ENCODE measurements at regions not wholly inside any gene's neighbourhood (a gene's known extent, or its start where the extent isn't known, plus 50 kb on each side); places are given as distances from the start of the nearest gene placed in this dataset.

GRCh38 chr3:117407317-117407716, 697.7 kb downstream of the TUSC7 start:
- Histone ChIP-seq H3K27me3 (ENCODE audit: control insufficient read depth in 2 of 2, insufficient read depth in 1 of 2, low read length in 1 of 2) (no peaks in the 10 kb centered on the region), H3K4me1 (ENCODE audit: control insufficient read depth in 2 of 2, insufficient read depth in 2 of 2, low read length in 2 of 2) (no peaks in the 10 kb centered on the region), H3K27ac (ENCODE audit: low read depth in 1 of 2, low read length in 1 of 2) (no peak overlapping the region), H3K4me3 (ENCODE audit: low read length in 2 of 2) (no peak overlapping the region), H3K36me3 (ENCODE audit: control insufficient read depth in 2 of 2, insufficient read depth in 2 of 2, low read length in 1 of 2) (no peaks in the 10 kb centered on the region), H3K9me3 (ENCODE audit: control insufficient read depth in 2 of 2, insufficient read depth in 1 of 2, low read length in 1 of 2) (no peaks in the 10 kb centered on the region)
- DNase-seq (ENCODE audit: low read depth in 6 of 9, low spot score in 9 of 9): no peak

GRCh38 chr3:117408811-117409210, 699.2 kb downstream of the TUSC7 start:
- Histone ChIP-seq H3K27ac (ENCODE audit: low read depth in 1 of 2, low read length in 1 of 2) (no peak overlapping the region), H3K4me3 (ENCODE audit: low read length in 2 of 2) (no peak overlapping the region), H3K27me3 (ENCODE audit: control insufficient read depth in 2 of 2, insufficient read depth in 1 of 2, low read length in 1 of 2) (no peaks in the 10 kb centered on the region), H3K9me3 (ENCODE audit: control insufficient read depth in 2 of 2, insufficient read depth in 1 of 2, low read length in 1 of 2) (no peaks in the 10 kb centered on the region), H3K36me3 (ENCODE audit: control insufficient read depth in 2 of 2, insufficient read depth in 2 of 2, low read length in 1 of 2) (no peaks in the 10 kb centered on the region), H3K4me1 (ENCODE audit: control insufficient read depth in 2 of 2, insufficient read depth in 2 of 2, low read length in 2 of 2) (no peaks in the 10 kb centered on the region)
- DNase-seq (ENCODE audit: low read depth in 6 of 9, low spot score in 9 of 9): no peak

- WGBS: 61% methylated on average over 1 of the region's 1 CpG
- no peak overlapping the region for H3K4me3 ChIP-seq (ENCODE audit: low read length in 2 of 2)
Measured at GRCh38 chr3:117409256-117409655, 699.7 kb downstream of the TUSC7 start.

GRCh38 chr3:117409701-117410459, 700.3 kb downstream of the TUSC7 start:
- Histone ChIP-seq H3K9me3 (ENCODE audit: control insufficient read depth in 2 of 2, insufficient read depth in 1 of 2, low read length in 1 of 2) (no peaks in the 10 kb centered on the region), H3K4me3 (ENCODE audit: low read length in 2 of 2) (no peak overlapping the region)
- 95% methylated on average over 3 of the region's 3 CpGs for WGBS

More at GRCh38 chr3:117409256-117409655, 699.7 kb downstream of the TUSC7 start:
- Histone ChIP-seq H3K27ac (ENCODE audit: low read depth in 1 of 2, low read length in 1 of 2) (no peak overlapping the region), H3K27me3 (ENCODE audit: control insufficient read depth in 2 of 2, insufficient read depth in 1 of 2, low read length in 1 of 2) (no peaks in the 10 kb centered on the region), H3K4me1 (ENCODE audit: control insufficient read depth in 2 of 2, insufficient read depth in 2 of 2, low read length in 2 of 2) (no peaks in the 10 kb centered on the region), H3K36me3 (ENCODE audit: control insufficient read depth in 2 of 2, insufficient read depth in 2 of 2, low read length in 1 of 2) (no peaks in the 10 kb centered on the region), H3K9me3 (ENCODE audit: control insufficient read depth in 2 of 2, insufficient read depth in 1 of 2, low read length in 1 of 2) (no peaks in the 10 kb centered on the region)
- DNase-seq (ENCODE audit: low read depth in 6 of 9, low spot score in 9 of 9): no peak

GRCh38 chr3:117411971-117412370, 702.4 kb downstream of the TUSC7 start:
- H3K4me1 ChIP-seq (ENCODE audit: control insufficient read depth in 2 of 2, insufficient read depth in 2 of 2, low read length in 2 of 2): no peaks in the 10 kb centered on the region
- no peaks in the 10 kb centered on the region for H3K36me3 ChIP-seq (ENCODE audit: control insufficient read depth in 2 of 2, insufficient read depth in 2 of 2, low read length in 1 of 2)
- H3K27ac ChIP-seq (ENCODE audit: low read depth in 1 of 2, low read length in 1 of 2): no peak overlapping the region
- 7% methylated on average over 4 of the region's 4 CpGs for WGBS
- H3K27me3 ChIP-seq (ENCODE audit: control insufficient read depth in 2 of 2, insufficient read depth in 1 of 2, low read length in 1 of 2): no peaks in the 10 kb centered on the region
- no peak for DNase-seq (ENCODE audit: low read depth in 6 of 9, low spot score in 9 of 9)
- no peak overlapping the region for H3K4me3 ChIP-seq (ENCODE audit: low read length in 2 of 2)
- no peaks in the 10 kb centered on the region for H3K9me3 ChIP-seq (ENCODE audit: control insufficient read depth in 2 of 2, insufficient read depth in 1 of 2, low read length in 1 of 2)

More at GRCh38 chr3:117409701-117410459, 700.3 kb downstream of the TUSC7 start:
- H3K27me3 ChIP-seq (ENCODE audit: control insufficient read depth in 2 of 2, insufficient read depth in 1 of 2, low read length in 1 of 2): no peaks in the 10 kb centered on the region
- no peaks in the 10 kb centered on the region for H3K4me1 ChIP-seq (ENCODE audit: control insufficient read depth in 2 of 2, insufficient read depth in 2 of 2, low read length in 2 of 2)
- H3K27ac ChIP-seq (ENCODE audit: low read depth in 1 of 2, low read length in 1 of 2): no peak overlapping the region
- DNase-seq (ENCODE audit: low read depth in 6 of 9, low spot score in 9 of 9): no peak
- no peaks in the 10 kb centered on the region for H3K36me3 ChIP-seq (ENCODE audit: control insufficient read depth in 2 of 2, insufficient read depth in 2 of 2, low read length in 1 of 2)

- H3K36me3 ChIP-seq (ENCODE audit: control insufficient read depth in 2 of 2, insufficient read depth in 2 of 2, low read length in 1 of 2): no peaks in the 10 kb centered on the region
- no peaks in the 10 kb centered on the region for H3K4me1 ChIP-seq (ENCODE audit: control insufficient read depth in 2 of 2, insufficient read depth in 2 of 2, low read length in 2 of 2)
- H3K27ac ChIP-seq (ENCODE audit: low read depth in 1 of 2, low read length in 1 of 2): no peak overlapping the region
- no peaks in the 10 kb centered on the region for H3K9me3 ChIP-seq (ENCODE audit: control insufficient read depth in 2 of 2, insufficient read depth in 1 of 2, low read length in 1 of 2)
- no peak for DNase-seq (ENCODE audit: low read depth in 6 of 9, low spot score in 9 of 9)
- no peaks in the 10 kb centered on the region for H3K27me3 ChIP-seq (ENCODE audit: control insufficient read depth in 2 of 2, insufficient read depth in 1 of 2, low read length in 1 of 2)
- 87% methylated on average over 1 of the region's 1 CpG for WGBS
- no peak overlapping the region for H3K4me3 ChIP-seq (ENCODE audit: low read length in 2 of 2)
Measured at GRCh38 chr3:117417411-117417810, 707.8 kb downstream of the TUSC7 start.

GRCh38 chr3:117427081-117427480, 717.5 kb downstream of the TUSC7 start:
- no peak for DNase-seq (ENCODE audit: low read depth in 6 of 9, low spot score in 9 of 9)
- H3K9me3 ChIP-seq (ENCODE audit: control insufficient read depth in 2 of 2, insufficient read depth in 1 of 2, low read length in 1 of 2): no peaks in the 10 kb centered on the region
- no peak overlapping the region for H3K4me3 ChIP-seq (ENCODE audit: low read length in 2 of 2)
- no peak overlapping the region for H3K27ac ChIP-seq (ENCODE audit: low read depth in 1 of 2, low read length in 1 of 2)
- 97% methylated on average over 1 of the region's 1 CpG for WGBS
- no peaks in the 10 kb centered on the region for H3K36me3 ChIP-seq (ENCODE audit: control insufficient read depth in 2 of 2, insufficient read depth in 2 of 2, low read length in 1 of 2)
- H3K4me1 ChIP-seq (ENCODE audit: control insufficient read depth in 2 of 2, insufficient read depth in 2 of 2, low read length in 2 of 2): no peaks in the 10 kb centered on the region
- no peaks in the 10 kb centered on the region for H3K27me3 ChIP-seq (ENCODE audit: control insufficient read depth in 2 of 2, insufficient read depth in 1 of 2, low read length in 1 of 2)

GRCh38 chr3:117433427-117433826, 723.8 kb downstream of the TUSC7 start:
- H3K27me3 ChIP-seq (ENCODE audit: control insufficient read depth in 2 of 2, insufficient read depth in 1 of 2, low read length in 1 of 2): no peaks in the 10 kb centered on the region
- H3K27ac ChIP-seq (ENCODE audit: low read depth in 1 of 2, low read length in 1 of 2): no peak overlapping the region
- 72% methylated on average over 1 of the region's 1 CpG for WGBS
- no peaks in the 10 kb centered on the region for H3K36me3 ChIP-seq (ENCODE audit: control insufficient read depth in 2 of 2, insufficient read depth in 2 of 2, low read length in 1 of 2)
- H3K9me3 ChIP-seq (ENCODE audit: control insufficient read depth in 2 of 2, insufficient read depth in 1 of 2, low read length in 1 of 2): no peaks in the 10 kb centered on the region
- H3K4me1 ChIP-seq (ENCODE audit: control insufficient read depth in 2 of 2, insufficient read depth in 2 of 2, low read length in 2 of 2): no peaks in the 10 kb centered on the region
- no peak overlapping the region for H3K4me3 ChIP-seq (ENCODE audit: low read length in 2 of 2)
- no peak for DNase-seq (ENCODE audit: low read depth in 6 of 9, low spot score in 9 of 9)

GRCh38 chr3:117434661-117435412, 725.3 kb downstream of the TUSC7 start:
- H3K4me1 ChIP-seq (ENCODE audit: control insufficient read depth in 2 of 2, insufficient read depth in 2 of 2, low read length in 2 of 2): no peaks in the 10 kb centered on the region
- H3K27ac ChIP-seq (ENCODE audit: low read depth in 1 of 2, low read length in 1 of 2): no peak overlapping the region
- H3K9me3 ChIP-seq (ENCODE audit: control insufficient read depth in 2 of 2, insufficient read depth in 1 of 2, low read length in 1 of 2): no peaks in the 10 kb centered on the region
- DNase-seq (ENCODE audit: low read depth in 6 of 9, low spot score in 9 of 9): no peak
- no peaks in the 10 kb centered on the region for H3K27me3 ChIP-seq (ENCODE audit: control insufficient read depth in 2 of 2, insufficient read depth in 1 of 2, low read length in 1 of 2)
- no peaks in the 10 kb centered on the region for H3K36me3 ChIP-seq (ENCODE audit: control insufficient read depth in 2 of 2, insufficient read depth in 2 of 2, low read length in 1 of 2)
- H3K4me3 ChIP-seq (ENCODE audit: low read length in 2 of 2): no peak overlapping the region
